PC-3 (cell line): ENCODE measurements at regions not wholly inside any gene's neighbourhood (a gene's known extent, or its start where the extent isn't known, plus 50 kb on each side); places are given as distances from the start of the nearest gene placed in this dataset.

Experiments used
- ATAC-seq: fragments of 200-7000 bp; cut with Tn5 transposase; 2 replicates; pipeline ENCODE4 v1.9.1; 2020; ENCODE audit warnings: mild to moderate bottlenecking, moderate library complexity
- BruUV-seq: library from RNA; stranded (reverse); fragments of 400-500 nt; replicated peaks from 2 replicates; lab custom pipeline; 2021; lab: Mats Ljungman, UMichigan
- CTCF ChIA-PET: fragments of 300-600 bp; sonication (Branson Sonifier 250); formaldehyde crosslinking; loops from one replicate; lab custom pipeline; 2022; ENCODE audit warnings: antibody characterized with exemption; lab: Charles Lee
- POLR2A ChIA-PET: fragments of 300-600 bp; sonication (Branson Sonifier 250); formaldehyde crosslinking; loops from one replicate; lab custom pipeline; 2022; ENCODE audit warnings: antibody characterized with exemption; ENCODE audit not compliant: unreplicated experiment; lab: Charles Lee
- DNase-seq: peaks from one replicate; pipeline ENCODE4 v3.0.0-alpha.2; 2015
- H2AFZ ChIP-seq: fragments of 300-600 bp; sonication (generic); 2 replicates; pipeline ENCODE4 v1.6.0; 2016; ENCODE audit warnings: antibody characterized with exemption, low read length
- H3F3A ChIP-seq: fragments of 300-600 bp; sonication (generic); one replicate; pipeline ENCODE4 v1.6.0; 2017; ENCODE audit warnings: antibody characterized with exemption, low read length, control low read depth, mild to moderate bottlenecking; ENCODE audit not compliant: unreplicated experiment
- H3K27ac ChIP-seq: fragments of 300-600 bp; sonication (generic); 2 replicates; pipeline ENCODE4 v1.5.1; 2016; ENCODE audit warnings: mild to moderate bottlenecking, low read length
- H3K27me3 ChIP-seq: fragments of 300-600 bp; sonication (generic); 2 replicates; pipeline ENCODE4 v1.6.1; 2016; ENCODE audit warnings: low read length, mixed read lengths
- H3K36me3 ChIP-seq: fragments of 300-600 bp; sonication (generic); 2 replicates; pipeline ENCODE4 v1.6.1; 2016; ENCODE audit warnings: low read depth, mixed run types, low read length, mixed read lengths
- H3K4me1 ChIP-seq: fragments of 300-600 bp; sonication (generic); 2 replicates; pipeline ENCODE4 v1.5.1; 2016; ENCODE audit warnings: low read length; ENCODE audit not compliant: insufficient read depth
- H3K4me2 ChIP-seq: fragments of 300-600 bp; sonication (generic); 2 replicates; pipeline ENCODE4 v1.6.0; 2016; ENCODE audit warnings: low read length
- H3K4me3 ChIP-seq: fragments of 300-600 bp; sonication (generic); 2 replicates; pipeline ENCODE4 v1.5.1; 2016; ENCODE audit warnings: mild to moderate bottlenecking, low read length, mixed read lengths
- H3K79me2 ChIP-seq: fragments of 300-600 bp; sonication (generic); 2 replicates; pipeline ENCODE4 v1.6.1; 2017; ENCODE audit warnings: low read length, mixed read lengths
- H3K9ac ChIP-seq: fragments of 300-600 bp; sonication (generic); 2 replicates; pipeline ENCODE4 v1.6.0; 2016; ENCODE audit warnings: mild to moderate bottlenecking, low read length
- H3K9me2 ChIP-seq: fragments of 300-600 bp; sonication (generic); replicated peaks from 2 replicates; pipeline ENCODE4 v1.6.1; 2016; ENCODE audit warnings: mixed run types, low read length, mixed read lengths
- H3K9me3 ChIP-seq: fragments of 300-600 bp; sonication (generic); 2 replicates; pipeline ENCODE4 v1.6.1; 2016; ENCODE audit warnings: low read length, mixed read lengths
- H4K20me1 ChIP-seq: fragments of 300-600 bp; sonication (generic); 2 replicates; pipeline ENCODE4 v1.6.1; 2016; ENCODE audit warnings: low read length, mixed read lengths
- CTCF ChIP-seq: fragments of 300-600 bp; sonication (generic); conservative IDR thresholded peaks from 2 replicates; pipeline ENCODE4 v1.5.1; 2017; ENCODE audit warnings: antibody characterized with exemption, low read depth, mild to moderate bottlenecking, low read length
- EZH2 ChIP-seq: fragments of 300-600 bp; sonication (generic); IDR thresholded peaks from one replicate; pipeline ENCODE4 v1.6.1; 2017; ENCODE audit warnings: antibody characterized with exemption, mild to moderate bottlenecking, low read length; ENCODE audit not compliant: unreplicated experiment
- EZH2phosphoT487 ChIP-seq: fragments of 300-600 bp; sonication (generic); IDR thresholded peaks from 2 replicates; pipeline ENCODE4 v1.6.1; 2018; ENCODE audit warnings: mild to moderate bottlenecking, antibody characterized with exemption, low read length, borderline replicate concordance
- intact Hi-C: fragments of 100-400 bp; cut with micrococcal nuclease; formaldehyde crosslinking; loops from 2 replicates; pipeline ENCODE4 v1.9.0; 2023

- Histone ChIP-seq H4K20me1 (no peaks in the 10 kb centered on the region), H3K4me2 (no peak overlapping the region), H3K36me3 (no peaks in the 10 kb centered on the region), H3K9me2 (no peaks in the 10 kb centered on the region), H3F3A (no peaks in the 10 kb centered on the region), H3K9ac (no peak overlapping the region), H3K4me3 (no peak overlapping the region), H3K4me1 (peaks cover 22% of the 10 kb centered on the region), H3K79me2 (no peaks in the 10 kb centered on the region), H2AFZ (no peak overlapping the region), H3K27me3 (no peaks in the 10 kb centered on the region), H3K9me3 (no peaks in the 10 kb centered on the region), H3K27ac (no peak overlapping the region)
- ATAC-seq (no peak), DNase-seq (no peak)
- CTCF ChIA-PET = no interaction called here
- intact Hi-C loops = no loop called here
- POLR2A ChIA-PET = no interaction called here
- TF ChIP-seq EZH2 (no peak), CTCF (no peak), EZH2phosphoT487 (no peak)
- BruUV-seq = no TSS peak
These were observed 74.3 kb downstream of the ACTBL2 start for GRCh38 chr5:57408285-57408684.

GRCh38 chr5:57407391-57407790 lies 75.2 kb downstream of the ACTBL2 start:
- H3K27me3 ChIP-seq = no peaks in the 10 kb centered on the region
- no peaks in the 10 kb centered on the region for H3K79me2 ChIP-seq
- no peaks in the 10 kb centered on the region for H3K9me2 ChIP-seq
- no peak for DNase-seq
- ATAC-seq = no peak
- no peaks in the 10 kb centered on the region for H3K36me3 ChIP-seq
- H3K27ac ChIP-seq = no peak overlapping the region
- intact Hi-C loops = no loop called here
- H3K9me3 ChIP-seq = no peaks in the 10 kb centered on the region
- ChIA-PET CTCF (no interaction called here), POLR2A (no interaction called here)
- no peak overlapping the region for H3K4me2 ChIP-seq
- H4K20me1 ChIP-seq = no peaks in the 10 kb centered on the region
- no peak overlapping the region for H3K9ac ChIP-seq
- no peak overlapping the region for H2AFZ ChIP-seq
- BruUV-seq = no TSS peak
- no peak for TF ChIP-seq EZH2
- TF ChIP-seq CTCF = no peak
- no peak for TF ChIP-seq EZH2phosphoT487
- H3K4me3 ChIP-seq = no peak overlapping the region
- no peaks in the 10 kb centered on the region for H3F3A ChIP-seq
- H3K4me1 ChIP-seq = peaks cover 16% of the 10 kb centered on the region

DNA sequence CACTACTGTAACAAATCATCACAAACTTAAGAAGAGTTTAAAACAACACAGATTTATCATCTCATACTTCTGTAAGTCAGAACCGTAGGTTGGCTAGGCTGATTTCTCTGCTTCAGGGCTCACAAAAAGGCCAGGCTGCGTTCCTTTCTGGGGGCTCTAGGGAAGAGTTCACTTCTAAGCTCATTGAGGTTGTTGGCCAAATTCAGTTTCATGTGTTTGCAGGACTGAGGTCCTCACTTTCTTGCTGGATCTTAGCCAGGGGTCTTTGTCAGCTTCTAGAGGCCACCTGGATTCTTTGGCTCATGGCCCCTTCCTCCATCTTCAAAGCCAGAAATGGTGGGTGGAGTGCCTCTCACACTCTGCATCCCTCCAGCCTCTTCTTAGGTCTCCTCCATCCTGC lies 76.0 kb downstream of the ACTBL2 start:
- ATAC-seq = no peak
- Histone ChIP-seq H3K27ac (no peak overlapping the region), H3K9me3 (no peaks in the 10 kb centered on the region), H4K20me1 (no peaks in the 10 kb centered on the region), H3K36me3 (no peaks in the 10 kb centered on the region), H3K79me2 (no peaks in the 10 kb centered on the region), H3K9me2 (no peaks in the 10 kb centered on the region), H3K4me1 (peaks cover 10% of the 10 kb centered on the region), H2AFZ (no peak overlapping the region), H3K9ac (no peak overlapping the region), H3K27me3 (no peaks in the 10 kb centered on the region), H3F3A (no peaks in the 10 kb centered on the region), H3K4me3 (no peak overlapping the region), H3K4me2 (no peak overlapping the region)
- POLR2A ChIA-PET = no interaction called here
- no TSS peak for BruUV-seq
- intact Hi-C loops = no loop called here
- CTCF ChIA-PET = no interaction called here
- TF ChIP-seq CTCF (no peak), EZH2phosphoT487 (no peak), EZH2 (no peak)
- no peak for DNase-seq
